ENCODE measurements at regions not wholly inside any gene's neighbourhood (a gene's known extent, or its start where the extent isn't known, plus 50 kb on each side); places are given as distances from the start of the nearest gene placed in this dataset.

GRCh38 chr2:6052649-6053048 lies 360.5 kb downstream of the SOX11 start:
- Mint-ChIP-seq H3K36me3 (ENCODE audit: low read depth) (no peaks in the 10 kb centered on the region), H3K27me3 (ENCODE audit: low read depth) (no peaks in the 10 kb centered on the region), H3K9me3 (peaks cover 5% of the 10 kb centered on the region), H3K4me3 (no peak overlapping the region), H3K27ac (no peak overlapping the region), H3K4me1 (ENCODE audit: low read depth) (no peaks in the 10 kb centered on the region)

- H3K4me1 Mint-ChIP-seq (ENCODE audit: low read depth), result no peaks in the 10 kb centered on the region
- H3K27me3 Mint-ChIP-seq (ENCODE audit: low read depth), result no peaks in the 10 kb centered on the region
- H3K4me3 Mint-ChIP-seq, result no peak overlapping the region
- H3K36me3 Mint-ChIP-seq (ENCODE audit: low read depth), result no peaks in the 10 kb centered on the region
- no peak overlapping the region for H3K27ac Mint-ChIP-seq
- no peaks in the 10 kb centered on the region for H3K9me3 Mint-ChIP-seq
Measured at GRCh38 chr2:6053743-6054142, 361.6 kb downstream of the SOX11 start.

GRCh38 chr2:6054161-6054671 lies 362.0 kb downstream of the SOX11 start:
- Mint-ChIP-seq H3K4me1 (ENCODE audit: low read depth) (no peaks in the 10 kb centered on the region), H3K4me3 (no peak overlapping the region), H3K36me3 (ENCODE audit: low read depth) (no peaks in the 10 kb centered on the region), H3K27me3 (ENCODE audit: low read depth) (no peaks in the 10 kb centered on the region), H3K9me3 (no peaks in the 10 kb centered on the region), H3K27ac (no peak overlapping the region)

GRCh38 chr2:6060992-6061663 lies 368.9 kb downstream of the SOX11 start:
- Mint-ChIP-seq H3K27ac (no peak overlapping the region), H3K27me3 (ENCODE audit: low read depth) (no peaks in the 10 kb centered on the region), H3K4me1 (ENCODE audit: low read depth) (no peaks in the 10 kb centered on the region), H3K4me3 (no peak overlapping the region), H3K9me3 (no peaks in the 10 kb centered on the region), H3K36me3 (ENCODE audit: low read depth) (no peaks in the 10 kb centered on the region)

GRCh38 chr2:6064757-6065156 lies 372.6 kb downstream of the SOX11 start:
- Mint-ChIP-seq H3K27me3 (ENCODE audit: low read depth) (no peaks in the 10 kb centered on the region), H3K9me3 (no peaks in the 10 kb centered on the region), H3K4me1 (ENCODE audit: low read depth) (no peaks in the 10 kb centered on the region), H3K4me3 (no peak overlapping the region), H3K36me3 (ENCODE audit: low read depth) (no peaks in the 10 kb centered on the region), H3K27ac (no peak overlapping the region)

GRCh38 chr2:6065703-6066102 lies 373.5 kb downstream of the SOX11 start:
- H3K4me1 Mint-ChIP-seq (ENCODE audit: low read depth), result no peaks in the 10 kb centered on the region
- H3K27me3 Mint-ChIP-seq (ENCODE audit: low read depth), result no peaks in the 10 kb centered on the region
- H3K27ac Mint-ChIP-seq, result no peak overlapping the region

GRCh38 chr2:6067089-6067488 lies 374.9 kb downstream of the SOX11 start:
- H3K4me3 Mint-ChIP-seq, result no peak overlapping the region
- no peaks in the 10 kb centered on the region for H3K4me1 Mint-ChIP-seq (ENCODE audit: low read depth)
- H3K27me3 Mint-ChIP-seq (ENCODE audit: low read depth), result no peaks in the 10 kb centered on the region
- H3K27ac Mint-ChIP-seq, result no peak overlapping the region
- no peaks in the 10 kb centered on the region for H3K9me3 Mint-ChIP-seq
- H3K36me3 Mint-ChIP-seq (ENCODE audit: low read depth), result no peaks in the 10 kb centered on the region

More at GRCh38 chr2:6065703-6066102, 373.5 kb downstream of the SOX11 start:
- no peaks in the 10 kb centered on the region for H3K36me3 Mint-ChIP-seq (ENCODE audit: low read depth)
- H3K4me3 Mint-ChIP-seq, result no peak overlapping the region
- no peaks in the 10 kb centered on the region for H3K9me3 Mint-ChIP-seq

GRCh38 chr2:6067806-6068205 lies 375.6 kb downstream of the SOX11 start:
- no peaks in the 10 kb centered on the region for H3K36me3 Mint-ChIP-seq (ENCODE audit: low read depth)
- no peak overlapping the region for H3K4me3 Mint-ChIP-seq
- H3K9me3 Mint-ChIP-seq, result no peaks in the 10 kb centered on the region
- H3K27ac Mint-ChIP-seq, result no peak overlapping the region
- H3K27me3 Mint-ChIP-seq (ENCODE audit: low read depth), result no peaks in the 10 kb centered on the region
- no peaks in the 10 kb centered on the region for H3K4me1 Mint-ChIP-seq (ENCODE audit: low read depth)

GRCh38 chr2:6068429-6068828 lies 376.2 kb downstream of the SOX11 start:
- Mint-ChIP-seq H3K4me1 (ENCODE audit: low read depth) (no peaks in the 10 kb centered on the region), H3K9me3 (no peaks in the 10 kb centered on the region), H3K27me3 (ENCODE audit: low read depth) (no peaks in the 10 kb centered on the region)

GRCh38 chr2:6069381-6069780 lies 377.2 kb downstream of the SOX11 start:
- no peak overlapping the region for H3K4me3 Mint-ChIP-seq
- no peaks in the 10 kb centered on the region for H3K9me3 Mint-ChIP-seq

More at GRCh38 chr2:6068429-6068828, 376.2 kb downstream of the SOX11 start:
- Mint-ChIP-seq H3K36me3 (ENCODE audit: low read depth) (no peaks in the 10 kb centered on the region), H3K4me3 (no peak overlapping the region), H3K27ac (no peak overlapping the region)

GRCh38 chr2:6071519-6071918 lies 379.3 kb downstream of the SOX11 start:
- Mint-ChIP-seq H3K36me3 (ENCODE audit: low read depth) (no peaks in the 10 kb centered on the region), H3K4me1 (ENCODE audit: low read depth) (no peaks in the 10 kb centered on the region), H3K4me3 (no peak overlapping the region), H3K27ac (no peak overlapping the region), H3K9me3 (no peaks in the 10 kb centered on the region), H3K27me3 (ENCODE audit: low read depth) (no peaks in the 10 kb centered on the region)

More at GRCh38 chr2:6069381-6069780, 377.2 kb downstream of the SOX11 start:
- Mint-ChIP-seq H3K4me1 (ENCODE audit: low read depth) (no peaks in the 10 kb centered on the region), H3K27ac (no peak overlapping the region), H3K36me3 (ENCODE audit: low read depth) (no peaks in the 10 kb centered on the region), H3K27me3 (ENCODE audit: low read depth) (no peaks in the 10 kb centered on the region)

GRCh38 chr2:6072276-6072675 lies 380.1 kb downstream of the SOX11 start:
- H3K27me3 Mint-ChIP-seq (ENCODE audit: low read depth), result no peaks in the 10 kb centered on the region
- H3K9me3 Mint-ChIP-seq, result no peaks in the 10 kb centered on the region
- no peaks in the 10 kb centered on the region for H3K4me1 Mint-ChIP-seq (ENCODE audit: low read depth)
- H3K4me3 Mint-ChIP-seq, result no peak overlapping the region
- no peak overlapping the region for H3K27ac Mint-ChIP-seq
- H3K36me3 Mint-ChIP-seq (ENCODE audit: low read depth), result no peaks in the 10 kb centered on the region

GRCh38 chr2:6072768-6073167 lies 380.6 kb downstream of the SOX11 start:
- Mint-ChIP-seq H3K9me3 (no peaks in the 10 kb centered on the region), H3K27me3 (ENCODE audit: low read depth) (no peaks in the 10 kb centered on the region), H3K4me3 (no peak overlapping the region), H3K4me1 (ENCODE audit: low read depth) (no peaks in the 10 kb centered on the region), H3K27ac (no peak overlapping the region), H3K36me3 (ENCODE audit: low read depth) (no peaks in the 10 kb centered on the region)

GRCh38 chr2:6073191-6074088 lies 381.3 kb downstream of the SOX11 start:
- H3K9me3 Mint-ChIP-seq, result no peaks in the 10 kb centered on the region
- H3K4me1 Mint-ChIP-seq (ENCODE audit: low read depth), result no peaks in the 10 kb centered on the region
- no peak overlapping the region for H3K27ac Mint-ChIP-seq
- no peaks in the 10 kb centered on the region for H3K36me3 Mint-ChIP-seq (ENCODE audit: low read depth)
- no peaks in the 10 kb centered on the region for H3K27me3 Mint-ChIP-seq (ENCODE audit: low read depth)
- no peak overlapping the region for H3K4me3 Mint-ChIP-seq

GRCh38 chr2:6074089-6074643 lies 382.0 kb downstream of the SOX11 start:
- Mint-ChIP-seq H3K27ac (no peak overlapping the region), H3K4me1 (ENCODE audit: low read depth) (no peaks in the 10 kb centered on the region), H3K36me3 (ENCODE audit: low read depth) (no peaks in the 10 kb centered on the region), H3K27me3 (ENCODE audit: low read depth) (no peaks in the 10 kb centered on the region), H3K9me3 (no peaks in the 10 kb centered on the region), H3K4me3 (no peak overlapping the region)
